Hippocampal formation (tissue), 2 donors: ENCODE measurements at regions not wholly inside any gene's neighbourhood (a gene's known extent, or its start where the extent isn't known, plus 50 kb on each side); places are given as distances from the start of the nearest gene placed in this dataset.

Experiments used
- DNase-seq, 2 donors: peaks; one replicate each; lab custom pipeline; 2025; lab: John Stamatoyannopoulos, UW

GRCh38 chr4:74649193-74649592, 145.1 kb downstream of the BTC start:
- DNase-seq = no peak

- DNase-seq = no peak
Observed at GRCh38 chr4:74651198-74651597, 143.1 kb downstream of the BTC start.

GRCh38 chr4:74653331-74654229, 140.7 kb downstream of the BTC start:
- no peak for DNase-seq

GRCh38 chr4:74654230-74654681, 140.1 kb downstream of the BTC start:
- no peak for DNase-seq

- no peak for DNase-seq
Observed at GRCh38 chr4:74656596-74656995, 137.7 kb downstream of the BTC start.

GRCh38 chr4:74658116-74658515, 136.2 kb downstream of the BTC start:
- no peak for DNase-seq

- no peak for DNase-seq
Observed at GRCh38 chr4:74659576-74660411, 134.5 kb downstream of the BTC start.

- no peak for DNase-seq
Observed at GRCh38 chr4:74660866-74661265, 133.5 kb downstream of the BTC start.

- DNase-seq = no peak
Observed at GRCh38 chr4:74661427-74662201, 132.7 kb downstream of the BTC start.

GRCh38 chr4:74663631-74664030, 130.7 kb downstream of the BTC start:
- no peak for DNase-seq

- DNase-seq = no peak
Observed at GRCh38 chr4:74665346-74665745, 129.0 kb downstream of the BTC start.

- no peak for DNase-seq
Observed at GRCh38 chr4:74665876-74666275, 128.4 kb downstream of the BTC start.

GRCh38 chr4:74667438-74667837, 126.9 kb downstream of the BTC start:
- DNase-seq = no peak

- no peak for DNase-seq
Observed at GRCh38 chr4:74667944-74668343, 126.4 kb downstream of the BTC start.

GRCh38 chr4:74669702-74670101, 124.6 kb downstream of the BTC start:
- no peak for DNase-seq

- DNase-seq = no peak
Observed at GRCh38 chr4:74670583-74670982, 123.7 kb downstream of the BTC start.

- DNase-seq = no peak
Observed at GRCh38 chr4:74671080-74671698, 123.1 kb downstream of the BTC start.

- no peak for DNase-seq
Observed at GRCh38 chr4:74674750-74675149, 119.6 kb downstream of the BTC start.

GRCh38 chr4:74675673-74676279, 118.5 kb downstream of the BTC start:
- peak in 1 of 2 donors; percentile 24 for DNase-seq

GRCh38 chr4:74682567-74683359, 111.6 kb downstream of the BTC start:
- no peak for DNase-seq
